Activated CD8-positive, alpha-beta memory T cell treated with anti-CD3 and anti-CD28 coated beads for 36 hours (primary cell): ENCODE measurements at regions not wholly inside any gene's neighbourhood (a gene's known extent, or its start where the extent isn't known, plus 50 kb on each side); places are given as distances from the start of the nearest gene placed in this dataset.

Source experiments
- CTCF ChIA-PET: fragments of 350-600 bp; sonication (Branson Sonifier 250); formaldehyde crosslinking; loops from one replicate; lab custom pipeline; 2021; ENCODE audit warnings: antibody characterized with exemption; lab: Charles Lee
- POLR2A ChIA-PET: fragments of 350-600 bp; sonication (Branson Sonifier 250); formaldehyde crosslinking; loops from one replicate; lab custom pipeline; 2021; ENCODE audit warnings: antibody characterized with exemption; lab: Charles Lee

DNA sequence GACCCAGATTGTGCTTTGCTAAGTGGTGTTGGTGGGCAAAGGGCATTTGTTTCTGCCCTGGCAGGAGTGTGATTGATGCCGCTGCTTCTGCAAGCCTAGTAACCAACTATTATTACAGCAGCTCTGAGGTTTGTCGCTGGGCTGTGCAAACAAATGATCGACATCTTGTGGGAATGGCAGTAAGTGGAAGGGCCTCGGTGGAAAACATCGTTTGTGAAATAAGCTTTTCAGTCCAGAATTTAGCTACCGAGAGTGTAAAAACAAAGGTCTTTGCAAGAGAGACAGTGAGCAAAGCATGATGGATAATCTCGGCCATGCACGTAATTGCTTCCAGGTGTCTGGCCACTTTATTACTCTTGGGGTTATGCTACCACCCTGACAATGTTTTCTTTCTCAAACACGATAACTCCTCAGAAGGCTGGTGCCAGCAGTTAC is 397.7 kb upstream of the PRICKLE1 start:
- ChIA-PET CTCF (no interaction called here), POLR2A (no interaction called here)

DNA sequence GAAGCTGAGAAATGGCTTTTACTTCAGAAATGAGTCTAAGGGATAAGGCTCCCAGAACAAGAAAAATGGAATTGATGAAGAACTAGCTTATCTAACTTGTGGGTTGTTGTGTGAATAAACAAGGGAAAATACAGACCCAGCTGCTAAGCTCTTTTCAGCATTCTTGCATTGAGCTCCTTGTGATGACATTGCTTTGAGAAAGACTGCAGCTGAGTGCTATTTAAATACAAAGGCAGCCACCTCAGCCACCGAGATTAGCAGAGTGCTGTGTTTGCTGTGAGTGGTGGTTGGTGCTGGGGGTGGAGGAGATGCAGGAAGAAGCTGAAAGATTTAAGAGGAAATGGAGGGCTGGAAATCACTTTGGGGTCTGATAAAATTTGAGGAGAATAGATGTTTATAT is 396.0 kb upstream of the PRICKLE1 start:
- CTCF ChIA-PET: no interaction called here

DNA sequence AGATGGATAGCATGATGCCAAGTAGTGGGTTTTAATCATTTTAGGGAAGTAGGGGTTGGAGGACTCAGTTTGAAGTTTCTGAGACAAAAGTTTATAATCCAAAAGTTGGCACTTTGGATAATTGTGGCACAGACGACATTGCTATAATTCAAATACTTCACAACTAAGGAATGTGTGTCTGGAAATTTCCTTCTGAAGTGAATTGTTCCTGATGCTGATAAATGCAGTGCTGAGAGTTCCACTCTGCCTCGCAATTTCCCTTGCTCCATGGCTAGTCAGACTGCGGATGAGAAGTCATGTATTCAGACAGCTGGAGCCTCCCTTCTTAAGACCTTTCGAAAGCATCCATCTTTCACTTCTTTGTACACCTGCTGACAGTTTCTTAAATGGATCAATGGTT is 393.3 kb upstream of the PRICKLE1 start:
- ChIA-PET POLR2A (no interaction called here), CTCF (no interaction called here)

More for the DNA sequence above, 396.0 kb upstream of the PRICKLE1 start:
- POLR2A ChIA-PET: no interaction called here

DNA sequence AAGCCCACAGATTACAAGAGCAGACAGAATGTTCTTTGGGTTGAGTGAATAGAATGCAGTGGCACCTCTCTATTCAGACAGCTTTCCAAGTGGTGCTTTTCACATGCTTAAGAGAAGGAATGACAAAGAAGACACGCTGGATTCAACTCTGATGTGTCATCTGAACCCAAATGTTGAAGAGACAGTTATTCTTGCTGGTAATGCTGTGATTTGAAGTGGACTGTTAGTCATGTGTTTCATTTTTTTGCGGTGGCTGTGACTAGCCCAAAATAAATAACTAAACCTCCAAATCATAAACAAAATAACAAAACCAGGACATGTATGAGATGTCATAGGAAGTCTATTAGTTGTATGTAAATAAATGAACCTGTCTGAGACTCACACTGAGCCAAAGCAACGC is 391.8 kb upstream of the PRICKLE1 start:
- ChIA-PET CTCF (no interaction called here), POLR2A (no interaction called here)

DNA sequence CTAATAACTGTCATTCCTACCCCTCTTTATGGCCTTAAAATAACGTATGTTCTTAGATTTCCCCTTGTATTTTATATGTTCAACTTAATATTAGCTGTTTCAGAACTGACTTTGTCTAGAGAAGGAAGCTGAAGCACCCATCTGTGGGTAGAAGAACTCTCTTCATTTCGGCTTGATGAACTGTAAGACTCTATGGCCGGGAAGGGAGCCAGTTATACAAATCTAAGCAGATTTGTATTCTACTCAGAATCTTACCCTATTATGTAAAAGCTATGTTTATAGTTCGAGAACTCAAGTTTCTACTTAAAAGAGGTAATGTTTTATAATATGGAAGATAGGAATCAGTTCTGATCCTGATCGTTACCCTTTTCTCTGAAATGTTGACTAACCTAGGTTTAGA is 390.9 kb upstream of the PRICKLE1 start:
- ChIA-PET CTCF (no interaction called here), POLR2A (no interaction called here)

DNA sequence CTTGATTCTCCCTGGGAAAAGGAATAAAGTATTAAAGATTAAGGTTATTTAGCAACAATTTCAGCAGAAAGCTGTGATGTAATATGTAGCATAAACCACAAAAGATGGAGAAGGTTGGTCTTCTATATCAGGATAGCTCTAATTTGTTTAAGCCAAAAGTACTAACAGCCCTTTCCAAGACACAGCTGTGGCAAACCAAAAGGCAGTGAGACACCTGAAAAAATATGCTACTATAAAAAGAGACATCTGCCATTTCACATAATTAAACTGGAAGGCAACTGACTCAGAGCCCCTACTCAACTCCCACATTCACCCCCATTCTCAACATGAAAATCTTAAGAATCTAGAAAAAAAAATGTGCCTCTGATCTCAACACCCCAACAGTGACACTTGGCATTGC is 390.2 kb upstream of the PRICKLE1 start:
- ChIA-PET POLR2A (no interaction called here), CTCF (no interaction called here)

DNA sequence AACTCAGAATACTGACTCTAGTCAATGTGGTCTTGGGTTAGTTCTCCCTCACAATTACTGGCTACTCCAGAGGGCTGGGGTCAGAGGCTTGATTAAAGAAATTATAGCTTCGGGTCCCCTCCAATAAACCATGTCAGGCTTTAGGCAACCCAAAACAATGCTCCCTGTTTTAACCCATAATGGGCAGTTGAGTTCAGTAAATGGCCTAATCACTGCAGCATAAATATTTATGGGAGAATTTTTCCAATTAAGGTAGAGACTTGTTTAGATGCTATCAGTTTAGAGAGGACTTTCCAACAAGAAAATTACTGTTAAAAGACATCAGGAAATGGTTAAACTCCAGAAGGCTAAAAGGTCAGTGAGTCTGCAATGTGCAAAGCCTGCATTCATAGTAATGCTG is 389.2 kb upstream of the PRICKLE1 start:
- CTCF ChIA-PET: no interaction called here

DNA sequence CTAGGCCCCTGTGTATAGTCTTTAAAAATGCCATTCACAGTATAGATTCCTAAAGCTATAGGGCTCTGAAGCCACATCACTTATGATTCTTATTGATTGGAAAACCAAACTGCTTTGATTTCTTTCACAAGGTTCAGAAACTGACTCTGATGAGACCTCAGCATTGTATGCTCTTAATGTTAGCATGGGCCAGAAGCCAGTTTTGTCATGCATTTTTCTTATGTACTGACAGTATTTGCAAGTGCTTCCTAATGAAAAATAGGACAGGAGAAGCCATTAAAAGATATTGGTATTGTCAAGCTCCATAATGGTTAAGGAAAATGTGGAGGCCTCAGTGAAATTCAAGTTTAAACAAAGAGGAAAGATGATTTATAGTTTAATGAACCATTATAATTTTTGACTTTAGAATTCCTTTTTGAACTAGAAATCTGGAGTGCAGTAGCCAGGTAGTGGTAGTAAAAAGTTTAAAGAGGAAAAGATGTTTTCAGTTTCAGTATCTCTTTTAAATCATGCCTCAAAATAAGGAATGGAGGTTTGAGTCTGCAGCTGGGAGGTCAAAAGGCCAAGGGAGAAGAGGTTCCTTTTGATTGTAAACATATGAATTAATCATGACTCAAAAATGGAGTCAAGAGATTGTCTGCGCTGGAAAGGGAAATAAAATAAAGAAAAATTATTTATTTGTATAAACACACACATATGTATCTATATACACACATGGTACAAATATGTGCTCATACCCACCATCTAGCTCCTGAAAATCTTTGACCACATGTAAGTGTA is 388.1 kb upstream of the PRICKLE1 start:
- ChIA-PET POLR2A (no interaction called here), CTCF (no interaction called here)

More for the DNA sequence above, 389.2 kb upstream of the PRICKLE1 start:
- POLR2A ChIA-PET: no interaction called here

DNA sequence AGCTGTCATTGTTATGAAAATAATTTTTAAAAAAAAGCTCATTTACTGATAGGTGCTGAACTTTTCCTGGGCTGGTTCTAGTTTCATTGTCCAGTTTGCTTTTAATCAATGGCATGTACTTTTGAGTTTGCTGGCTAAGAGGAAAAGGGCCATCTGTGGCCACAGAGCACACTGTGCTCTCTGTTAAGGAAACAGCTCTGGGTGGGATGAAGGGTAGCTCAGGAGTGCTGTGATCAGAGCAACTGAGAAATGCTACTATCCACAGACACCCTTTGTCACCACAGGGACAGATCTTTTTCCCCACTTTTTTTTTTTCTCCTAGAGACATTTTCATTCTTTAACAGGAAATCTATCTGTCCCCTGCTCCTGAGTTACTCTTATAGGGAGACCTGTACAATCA is 387.1 kb upstream of the PRICKLE1 start:
- ChIA-PET CTCF (no interaction called here), POLR2A (no interaction called here)

DNA sequence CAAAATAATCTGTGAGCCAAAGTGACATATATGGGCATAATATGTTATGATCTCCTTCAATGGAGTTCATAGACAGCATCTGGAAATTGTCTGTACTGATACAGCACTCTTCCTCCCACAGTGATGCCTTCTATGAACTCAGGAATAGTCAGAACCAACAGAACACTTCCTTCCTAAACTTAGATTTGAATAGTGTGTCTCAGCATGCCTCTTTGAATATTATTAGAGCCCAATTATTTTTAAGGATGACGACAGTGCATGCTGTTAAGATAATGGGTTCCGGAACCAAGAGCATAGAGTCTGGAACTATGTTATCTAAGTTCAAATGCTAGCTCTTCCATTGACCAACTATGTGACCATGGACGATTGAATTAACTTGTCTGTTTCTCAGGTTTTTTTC is 386.6 kb upstream of the PRICKLE1 start:
- POLR2A ChIA-PET: no interaction called here
- CTCF ChIA-PET: no interaction called here

DNA sequence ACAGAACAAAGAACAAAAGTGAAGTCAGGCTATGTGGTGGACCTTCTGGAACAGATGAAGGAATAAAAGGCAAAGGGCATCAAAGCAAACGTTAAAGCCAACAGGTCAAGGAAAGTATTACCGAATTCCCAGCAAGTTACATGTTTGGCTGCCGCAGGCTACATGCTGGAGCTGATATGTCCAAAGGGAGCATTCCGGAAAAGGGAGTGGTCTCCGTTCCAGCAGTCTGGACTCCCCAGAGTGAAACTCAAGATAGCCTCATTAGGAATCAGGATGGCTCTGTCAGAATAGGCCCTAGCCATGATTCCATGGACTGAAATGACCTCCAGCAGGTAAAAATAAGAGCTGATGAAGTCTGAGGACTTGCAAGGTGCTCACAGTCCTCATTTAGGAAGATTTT is 379.8 kb upstream of the PRICKLE1 start:
- CTCF ChIA-PET: no interaction called here
- POLR2A ChIA-PET: no interaction called here

DNA sequence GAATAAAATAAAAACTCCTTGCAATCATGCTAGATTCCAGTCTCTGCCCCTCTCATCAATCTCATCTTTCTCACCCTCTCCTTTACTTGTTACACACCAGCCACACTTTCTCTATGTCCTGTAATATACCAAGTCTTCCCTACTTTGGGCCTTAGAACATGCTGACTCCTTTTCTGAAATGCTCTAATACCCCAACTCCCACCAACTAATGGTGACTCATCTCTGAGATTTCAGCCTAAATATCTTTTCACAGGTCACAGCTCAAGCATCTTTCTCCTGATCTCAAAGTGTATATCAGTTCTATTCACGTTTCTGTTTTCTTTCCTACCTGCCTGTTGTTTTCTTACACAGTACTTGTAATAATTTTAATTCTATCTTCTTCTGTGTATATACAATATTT is 378.9 kb upstream of the PRICKLE1 start:
- ChIA-PET POLR2A (no interaction called here), CTCF (no interaction called here)

DNA sequence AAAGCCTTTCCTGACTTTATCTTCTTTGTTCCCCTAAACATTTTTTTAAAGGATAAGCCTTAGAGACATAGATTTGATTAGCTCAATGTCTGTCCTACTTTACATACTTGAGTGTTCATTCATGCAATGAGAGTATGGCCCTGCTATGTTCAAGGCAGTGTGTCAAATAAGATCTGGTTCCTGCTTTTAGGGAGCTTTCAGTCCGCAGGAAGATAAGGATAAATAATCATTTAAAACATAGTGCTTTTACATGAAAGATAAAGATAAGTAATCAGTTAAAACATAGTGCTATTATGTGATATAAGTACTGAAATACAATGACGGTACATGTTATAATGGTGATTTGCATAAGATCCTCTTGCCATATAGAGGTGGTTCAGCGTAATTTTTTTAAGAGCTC is 378.3 kb upstream of the PRICKLE1 start:
- POLR2A ChIA-PET: no interaction called here
- CTCF ChIA-PET: no interaction called here

DNA sequence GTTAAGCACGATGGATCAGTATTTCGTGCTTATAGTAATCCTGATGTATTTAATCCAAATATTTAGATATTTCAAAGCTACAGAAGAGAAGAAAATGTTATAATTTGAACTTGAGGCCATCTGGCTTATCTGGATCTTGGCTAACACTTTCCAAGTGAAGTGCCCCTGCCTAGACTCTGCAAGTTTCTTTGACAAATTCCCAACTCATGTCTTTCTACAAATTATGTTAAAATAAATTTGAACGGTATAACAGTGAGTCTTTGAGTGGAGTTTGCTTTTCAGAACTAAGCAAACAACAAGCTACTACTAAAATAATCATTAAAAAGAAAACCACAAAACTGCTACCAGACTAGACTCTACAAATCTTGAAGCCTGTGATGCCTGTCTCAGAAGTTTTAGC is 374.4 kb upstream of the PRICKLE1 start:
- ChIA-PET POLR2A (no interaction called here), CTCF (no interaction called here)

DNA sequence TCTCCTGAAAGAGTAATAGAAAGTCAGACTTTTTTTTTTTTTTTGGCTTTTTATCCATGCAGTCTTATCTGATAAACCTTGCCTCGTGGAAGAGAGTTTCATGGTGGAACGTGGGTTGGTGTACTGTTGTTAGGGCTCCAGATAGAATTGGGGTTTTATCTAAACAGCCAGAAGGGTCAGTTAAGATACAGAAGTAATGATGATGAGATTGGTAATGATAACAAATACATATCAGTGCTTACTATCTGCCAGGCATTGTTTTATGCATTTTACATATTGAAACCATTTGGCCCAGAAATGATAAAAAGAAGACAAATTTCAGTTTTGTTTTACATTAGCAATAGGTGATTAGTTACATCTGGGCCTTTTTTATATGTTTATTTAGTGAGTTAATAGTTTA is 372.8 kb upstream of the PRICKLE1 start:
- ChIA-PET POLR2A (no interaction called here), CTCF (no interaction called here)

DNA sequence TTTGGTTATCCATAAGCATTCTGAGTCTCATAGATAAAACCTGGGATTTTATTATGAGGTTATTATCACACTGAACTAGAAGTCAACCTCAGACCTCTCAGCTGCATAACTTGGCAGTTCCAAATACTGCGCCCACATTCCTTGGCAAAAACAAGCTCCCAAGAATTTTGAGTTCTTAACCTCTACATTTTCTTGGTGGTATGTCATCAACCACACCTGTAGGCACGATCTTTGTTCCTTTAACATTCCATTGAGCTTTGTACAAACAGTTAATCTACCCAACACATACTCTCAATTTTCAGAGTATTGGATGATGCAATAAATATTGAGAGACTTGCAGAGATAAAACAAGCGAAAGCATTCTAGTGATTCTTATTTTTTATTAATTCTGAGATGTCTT is 371.8 kb upstream of the PRICKLE1 start:
- CTCF ChIA-PET: no interaction called here
- POLR2A ChIA-PET: no interaction called here

DNA sequence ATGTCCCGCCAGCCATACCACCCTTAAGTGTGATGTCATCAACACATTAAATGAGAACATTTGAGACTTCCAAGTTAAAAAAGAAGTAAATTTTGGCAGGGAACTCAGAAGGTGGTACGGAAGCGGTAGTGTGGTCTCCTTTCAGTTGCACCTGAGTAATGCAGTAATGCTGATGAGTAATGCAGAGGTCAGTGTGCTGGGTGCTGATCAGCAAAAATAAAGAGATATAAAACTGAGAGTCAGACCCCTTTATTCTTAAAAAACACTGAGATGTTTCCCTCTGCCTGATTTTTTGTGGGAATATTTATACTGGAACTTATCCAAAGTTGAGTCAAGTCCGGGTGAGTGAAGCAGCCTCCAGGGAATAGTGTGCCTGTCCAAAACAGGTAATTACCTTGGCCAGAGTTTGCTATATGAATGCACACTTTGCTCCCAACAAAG is 370.6 kb upstream of the PRICKLE1 start:
- POLR2A ChIA-PET: no interaction called here
- CTCF ChIA-PET: no interaction called here

DNA sequence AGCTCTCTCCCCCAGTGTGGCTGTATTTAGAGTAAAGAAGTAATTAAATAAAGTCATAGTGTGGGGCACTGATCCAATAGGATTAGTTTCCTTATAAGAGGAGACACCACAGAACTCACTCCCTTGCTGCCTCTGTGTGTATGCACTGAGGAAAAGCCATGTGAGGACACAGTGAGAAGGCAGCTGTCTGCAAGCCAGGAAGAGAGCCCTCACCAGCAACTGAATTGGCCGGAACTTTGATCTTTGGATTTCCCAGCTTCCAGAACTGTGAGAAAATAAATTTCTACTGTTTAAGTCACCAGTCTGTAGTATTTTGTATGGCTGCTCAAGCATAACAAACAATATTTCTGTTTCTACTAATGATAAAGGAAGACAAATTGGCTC is 368.7 kb upstream of the PRICKLE1 start:
- CTCF ChIA-PET: no interaction called here
- POLR2A ChIA-PET: no interaction called here

DNA sequence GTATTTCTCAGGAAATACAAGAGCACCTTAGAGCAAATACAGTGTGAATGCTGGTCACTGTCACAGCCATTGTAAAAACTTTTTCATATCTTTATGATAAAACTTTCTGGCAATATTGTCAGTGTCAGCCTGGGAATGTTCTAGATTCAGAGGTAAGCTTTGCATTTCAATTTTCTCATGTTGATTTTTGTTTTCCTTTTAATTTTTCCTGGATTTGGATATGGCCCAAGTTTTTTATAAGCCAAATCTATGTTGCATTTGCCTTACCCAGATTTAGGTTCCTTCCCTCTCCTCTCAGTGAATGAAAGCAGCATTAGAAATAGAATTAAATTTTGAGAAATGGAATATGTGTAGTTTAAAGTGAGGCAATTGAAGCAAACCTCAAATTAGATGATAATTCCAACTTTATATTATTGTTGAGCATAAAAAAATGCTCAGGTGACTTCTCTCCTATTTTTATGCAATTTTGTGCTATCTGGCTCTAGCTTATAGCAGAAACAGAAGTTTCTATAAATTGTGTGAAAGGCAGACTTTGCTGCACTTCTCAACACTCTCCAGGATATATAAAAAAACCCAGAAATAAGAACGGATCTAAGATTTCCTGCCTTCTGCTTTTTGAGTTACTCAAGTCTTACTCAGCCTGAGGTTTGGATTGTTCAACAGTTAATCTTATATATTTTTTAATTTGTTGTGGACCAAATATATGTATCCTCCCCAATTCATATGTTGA is 368.2 kb upstream of the PRICKLE1 start:
- ChIA-PET CTCF (no interaction called here), POLR2A (no interaction called here)

DNA sequence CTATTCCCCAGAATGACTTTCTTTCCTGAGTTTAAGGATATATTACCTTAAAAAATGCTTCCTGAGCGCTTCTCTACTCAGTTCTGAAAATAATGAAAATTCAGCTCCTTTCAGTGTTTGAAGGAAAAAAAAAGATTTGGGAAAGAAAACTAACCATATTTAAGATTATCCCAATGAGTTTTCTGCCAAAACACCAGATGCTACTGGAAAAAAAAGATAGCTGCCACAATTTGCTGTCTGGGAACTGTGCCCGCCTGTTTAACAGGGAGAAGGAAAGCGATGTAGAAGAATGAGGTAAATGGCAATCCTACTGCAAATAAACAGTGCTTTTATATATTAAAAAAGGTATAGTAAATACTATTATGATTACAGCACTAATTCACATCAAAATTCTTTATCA is 367.6 kb upstream of the PRICKLE1 start:
- CTCF ChIA-PET: no interaction called here
- POLR2A ChIA-PET: no interaction called here

DNA sequence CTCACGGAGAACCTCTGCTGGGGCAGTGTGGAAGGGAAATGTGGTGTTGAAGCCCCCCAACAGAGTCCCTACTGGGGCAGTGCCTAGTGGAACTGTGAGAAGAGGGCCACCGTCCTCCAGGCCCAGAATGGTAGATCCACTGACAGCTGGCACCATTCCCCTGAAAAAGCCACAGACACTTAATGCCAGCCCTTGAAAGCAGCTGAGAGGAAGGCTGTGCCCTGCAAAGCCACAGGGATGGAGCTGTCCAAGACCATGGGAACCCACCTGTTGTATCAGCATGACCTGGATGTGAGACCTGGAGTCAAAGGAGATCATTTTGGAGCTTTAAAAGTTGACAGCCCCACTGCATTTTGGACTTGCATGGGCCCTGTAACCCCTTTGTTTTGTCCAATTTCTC is 363.5 kb upstream of the PRICKLE1 start:
- POLR2A ChIA-PET: no interaction called here
- CTCF ChIA-PET: no interaction called here
